HUDEP-2 (cell line): ENCODE measurements at regions not wholly inside any gene's neighbourhood (a gene's known extent, or its start where the extent isn't known, plus 50 kb on each side); places are given as distances from the start of the nearest gene placed in this dataset.

Experiments
- DNase-seq, 76 experiments: peaks; one replicate each; lab custom pipeline; 2025; ENCODE audit not compliant: unreplicated experiment in 76 of 76; lab: John Stamatoyannopoulos, UW

DNA sequence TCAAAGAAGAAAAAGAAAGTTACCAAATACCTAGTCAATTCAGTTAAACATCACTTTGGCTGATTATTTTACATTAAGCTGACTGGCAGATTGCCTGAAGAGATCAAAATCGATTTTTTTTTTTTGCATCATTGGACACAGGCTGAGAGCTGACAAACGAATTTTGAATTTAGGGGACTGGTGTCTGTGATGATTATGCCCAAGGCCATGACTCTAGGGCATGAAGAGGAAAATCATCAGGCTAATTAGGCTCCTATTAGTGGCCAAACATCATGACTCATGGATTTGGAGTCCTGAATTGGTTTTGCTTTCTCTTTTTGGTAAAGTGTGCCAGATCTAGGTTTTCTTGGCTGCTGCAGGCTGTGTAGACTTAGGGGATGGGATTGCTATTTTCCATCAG, 829.3 kb upstream of the LCORL start:
- no peak for DNase-seq

DNA sequence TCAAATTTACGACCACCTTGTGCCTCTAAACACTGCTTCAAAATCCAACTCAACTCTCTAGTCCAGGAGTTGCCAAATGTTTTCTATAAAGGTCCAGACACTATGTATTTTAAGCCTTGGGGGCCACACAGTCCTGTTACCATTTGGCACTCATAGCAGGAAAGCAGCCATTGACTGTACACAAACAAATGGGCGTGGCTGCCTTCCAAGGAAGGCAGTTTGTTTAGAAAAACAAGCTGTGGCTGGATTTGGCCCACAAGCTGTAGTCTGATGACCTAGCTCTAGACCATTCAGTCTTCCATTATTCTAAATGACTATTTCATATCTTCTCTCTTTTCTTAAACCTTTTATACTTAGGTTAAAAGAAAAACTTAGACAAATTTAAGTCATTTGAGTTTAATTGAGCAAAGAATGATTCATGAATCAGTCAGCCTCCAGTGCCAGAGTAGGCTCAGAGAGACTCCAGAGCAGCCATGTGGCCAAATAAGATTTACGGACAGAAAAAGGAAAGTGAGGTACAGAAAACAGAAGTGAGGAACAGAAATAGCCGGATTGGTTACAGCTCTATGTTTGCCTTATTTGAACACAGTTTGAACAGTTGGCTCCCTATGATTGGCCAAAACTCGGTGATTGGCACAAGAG, 825.8 kb upstream of the LCORL start:
- no peak for DNase-seq

DNA sequence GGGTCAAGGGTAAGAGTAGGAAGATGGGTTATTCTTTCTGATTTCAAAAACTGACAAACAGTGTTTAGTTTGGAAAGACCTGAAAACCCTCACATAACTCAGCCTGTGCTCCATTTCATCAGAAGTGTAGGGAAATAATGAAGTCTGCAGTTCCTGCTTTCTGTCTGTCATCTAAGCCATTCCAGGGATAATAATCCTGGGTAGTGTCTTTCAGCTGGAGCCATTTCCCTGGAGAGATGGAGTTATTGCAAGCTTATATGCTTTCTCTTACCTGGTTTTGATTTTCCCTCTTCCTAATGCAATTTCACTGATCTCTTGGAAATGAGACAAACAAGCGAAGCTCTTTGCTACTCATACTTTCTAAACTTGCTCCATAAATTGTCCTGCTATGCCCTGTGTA, 824.8 kb upstream of the LCORL start:
- DNase-seq: no peak

DNA sequence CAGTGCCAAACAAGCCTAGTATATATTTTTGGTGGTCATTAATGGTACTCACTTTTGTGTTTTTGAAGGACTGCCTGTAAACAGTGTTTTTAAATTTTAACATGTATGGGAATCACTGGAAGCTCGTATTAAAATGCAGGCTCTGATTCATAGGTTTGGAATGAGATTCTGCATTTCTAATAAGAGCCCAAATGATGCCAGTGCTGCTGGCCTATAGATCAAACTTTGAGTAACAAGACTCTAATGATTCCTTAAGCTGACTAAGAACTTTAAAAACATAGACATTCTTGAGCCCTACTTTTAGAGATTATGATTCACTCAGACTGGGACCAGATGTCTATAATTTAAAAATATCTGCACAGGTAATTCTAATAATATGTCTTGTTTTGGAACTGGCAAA, 823.2 kb upstream of the LCORL start:
- DNase-seq: no peak

DNA sequence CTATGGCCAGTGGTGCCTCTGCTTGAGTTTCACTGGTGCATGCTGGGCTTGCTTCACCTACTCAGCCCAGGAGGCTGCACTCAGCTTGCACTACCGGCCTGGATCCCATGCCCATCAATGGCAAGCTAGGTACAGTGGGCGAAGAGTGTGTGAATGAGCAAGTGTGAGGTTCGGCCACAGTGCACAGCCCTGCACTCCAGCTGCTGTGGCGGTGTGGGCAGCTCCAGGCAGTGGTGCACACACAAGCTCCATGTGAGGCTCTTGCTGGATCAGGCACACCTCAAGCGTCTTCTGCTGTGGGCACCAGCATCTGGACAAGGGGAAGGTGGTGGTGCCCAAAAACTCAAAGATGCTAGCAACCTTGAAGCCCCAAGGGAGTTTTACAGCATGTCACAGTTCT, 820.9 kb upstream of the LCORL start:
- DNase-seq: no peak

DNA sequence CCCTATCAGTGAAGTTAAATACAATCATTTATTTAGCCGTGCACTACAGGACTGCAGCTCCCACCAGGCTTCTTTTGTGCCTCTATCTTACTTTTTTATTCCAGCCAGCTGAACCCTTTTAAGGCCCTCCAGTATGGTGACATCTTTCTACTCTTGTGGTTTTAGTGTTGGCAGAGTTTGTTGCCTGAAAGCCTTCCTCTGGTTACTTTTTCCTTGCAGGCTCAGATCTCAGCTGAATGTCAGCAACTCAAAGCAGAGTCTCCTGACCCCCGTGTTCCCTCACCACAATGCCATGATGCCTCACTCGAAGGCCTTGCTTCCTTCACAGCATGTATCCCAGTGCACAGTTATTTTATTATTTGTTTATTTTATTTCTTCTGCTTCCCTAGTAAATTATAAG, 818.9 kb upstream of the LCORL start:
- DNase-seq: no peak

DNA sequence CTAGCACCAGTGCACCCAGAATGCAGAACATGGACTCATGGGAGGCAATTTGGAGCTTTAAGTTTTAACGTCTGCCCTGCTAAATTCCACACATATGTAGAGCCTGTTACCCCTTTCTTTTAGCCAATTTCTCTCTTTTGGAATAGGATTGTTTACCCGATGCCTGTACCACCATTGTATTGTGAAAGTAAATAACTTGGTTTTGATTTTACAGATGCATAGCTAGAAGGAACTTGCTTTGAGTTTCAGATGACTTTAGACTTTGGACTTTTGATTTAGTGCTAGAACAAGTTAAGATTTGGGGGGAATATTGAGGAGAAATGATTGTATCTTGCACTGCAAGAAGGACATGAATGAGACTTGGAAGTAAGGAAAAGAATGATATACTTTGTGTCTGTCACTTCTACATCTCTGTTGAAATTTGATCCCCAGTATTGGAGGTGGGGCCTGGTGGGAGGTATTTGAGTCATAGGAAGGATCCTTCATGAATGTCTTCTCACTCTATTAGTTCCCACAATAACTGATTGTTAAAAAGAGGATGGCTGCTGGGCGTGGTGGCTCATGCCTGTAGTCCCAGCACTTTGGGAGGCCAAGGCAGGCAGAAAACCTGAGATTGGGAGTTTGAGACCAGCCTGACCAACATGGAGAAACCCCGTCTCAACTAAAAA, 794.8 kb upstream of the LCORL start:
- DNase-seq: no peak

DNA sequence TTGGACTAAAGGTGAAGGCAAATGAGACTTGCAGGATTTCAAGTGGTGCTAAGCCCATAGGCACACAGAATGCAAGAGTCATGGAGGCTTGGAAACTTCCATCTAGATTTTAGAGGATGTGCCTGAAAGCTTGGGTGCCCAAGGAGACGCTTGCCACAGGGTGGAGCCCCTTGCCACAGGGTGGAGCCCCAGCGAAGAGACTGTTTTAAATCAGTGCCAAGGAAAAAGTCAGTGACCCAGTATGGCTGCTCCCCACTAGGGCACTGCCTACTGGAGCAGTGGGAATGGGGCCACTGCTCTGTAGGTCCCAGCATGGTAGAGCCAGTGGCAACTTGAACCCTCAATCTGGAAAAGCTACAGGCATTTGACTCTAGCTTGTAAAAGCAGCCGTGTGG, 794.2 kb upstream of the LCORL start:
- DNase-seq: no peak

DNA sequence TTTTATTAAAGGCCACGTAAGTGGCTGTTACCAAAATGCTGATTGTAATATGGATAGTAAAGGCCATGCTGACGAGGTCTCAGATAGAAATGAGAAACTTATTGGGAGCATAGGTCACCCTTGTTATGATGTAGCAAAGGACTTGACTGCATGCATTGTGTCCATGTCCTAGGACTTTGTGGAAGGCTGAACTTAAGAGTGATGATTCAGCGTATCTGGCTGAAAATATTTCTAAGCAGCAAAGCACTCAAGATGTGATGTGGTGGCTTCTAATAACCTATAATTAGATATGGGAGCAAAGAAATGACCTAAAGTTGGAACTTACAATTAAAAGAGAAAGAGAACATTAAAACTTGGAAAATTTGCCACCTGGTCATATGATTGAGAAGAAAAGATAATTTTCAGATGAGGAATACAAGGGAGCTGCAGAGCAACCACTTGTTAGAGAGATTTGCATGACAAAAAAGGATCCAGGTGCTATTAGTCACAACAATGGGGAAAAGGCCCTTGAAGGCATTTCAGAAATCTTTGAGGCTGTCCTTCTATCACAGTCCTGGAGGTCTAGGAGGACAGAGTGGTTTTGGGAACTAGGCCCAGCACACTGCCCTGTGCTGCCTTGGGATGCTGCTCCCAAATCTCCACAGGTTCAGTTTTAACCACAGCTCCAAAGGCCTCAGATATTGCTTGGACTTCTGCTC, 793.7 kb upstream of the LCORL start:
- no peak for DNase-seq

DNA sequence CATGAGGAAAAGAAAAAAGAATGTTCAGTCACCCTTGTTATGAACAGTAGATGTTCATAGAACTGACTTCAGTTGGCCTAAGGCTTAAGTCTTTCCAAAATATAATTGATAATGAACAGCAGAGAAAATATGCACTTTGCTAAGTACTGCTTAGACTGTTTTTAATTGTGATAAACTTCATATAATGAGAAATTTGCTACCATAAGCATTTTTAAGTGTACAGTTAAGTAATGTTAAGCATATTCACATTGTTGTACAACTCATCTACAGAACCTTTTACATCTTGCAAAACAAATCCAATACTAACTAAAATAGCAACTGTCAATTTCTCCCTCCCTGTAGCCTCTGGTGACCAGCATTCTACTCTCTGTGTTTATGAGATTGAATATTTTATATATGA, 792.2 kb upstream of the LCORL start:
- no peak for DNase-seq

DNA sequence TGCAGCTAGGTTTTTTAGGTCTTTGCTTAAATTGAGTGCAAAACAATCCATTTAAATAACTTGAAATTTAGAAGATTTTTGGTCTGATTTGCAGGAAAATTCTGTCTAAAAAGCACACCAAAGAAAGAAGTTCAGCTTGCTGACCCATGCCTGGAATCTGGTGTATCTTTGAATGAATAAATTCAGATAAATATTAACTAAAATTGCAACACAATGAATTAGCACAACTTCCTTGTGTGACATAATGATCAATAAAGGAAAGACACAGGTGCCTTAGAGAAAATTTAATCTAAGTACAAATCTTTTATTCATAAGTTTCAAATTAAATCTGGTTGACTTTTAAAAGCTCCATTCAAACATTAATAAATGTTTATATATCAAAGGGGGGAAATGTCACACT, 791.5 kb upstream of the LCORL start:
- DNase-seq: no peak

DNA sequence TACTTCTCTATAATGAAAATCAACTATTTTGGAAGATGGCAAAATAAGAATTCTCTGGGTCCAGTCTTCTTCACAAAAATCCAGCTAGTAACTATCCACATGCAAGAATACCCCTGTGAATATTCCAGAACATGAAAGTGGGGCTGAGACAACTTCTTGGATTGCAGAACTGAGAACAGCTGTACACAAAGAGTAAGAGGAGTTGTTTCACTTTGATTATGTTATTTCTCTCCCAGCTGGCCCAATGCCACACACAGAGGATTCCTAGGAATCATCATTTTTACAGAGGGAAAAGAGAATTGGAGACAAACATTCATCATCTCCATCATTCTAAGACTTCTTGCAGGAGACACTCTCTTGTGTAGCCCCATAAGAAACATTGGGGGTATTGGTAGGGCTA, 782.2 kb upstream of the LCORL start:
- no peak for DNase-seq

DNA sequence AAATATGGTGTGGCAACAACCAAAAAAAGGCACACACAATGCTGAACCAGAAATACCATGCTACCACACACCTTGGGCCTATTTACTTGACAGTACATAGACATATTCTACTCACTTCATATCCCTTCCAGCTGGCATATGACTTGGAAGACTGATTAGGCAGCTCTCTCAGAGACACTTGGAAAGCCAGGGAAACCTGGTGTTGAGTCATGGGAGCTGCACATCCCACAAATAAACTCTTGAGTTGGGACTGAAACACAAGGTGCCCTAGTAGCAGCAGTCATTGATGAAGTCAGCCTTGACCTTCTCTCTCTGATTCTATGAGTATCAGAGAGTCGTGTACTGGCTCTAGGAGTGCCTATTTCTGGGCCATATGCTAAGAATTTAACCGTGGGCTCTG, 776.6 kb upstream of the LCORL start:
- no peak for DNase-seq

DNA sequence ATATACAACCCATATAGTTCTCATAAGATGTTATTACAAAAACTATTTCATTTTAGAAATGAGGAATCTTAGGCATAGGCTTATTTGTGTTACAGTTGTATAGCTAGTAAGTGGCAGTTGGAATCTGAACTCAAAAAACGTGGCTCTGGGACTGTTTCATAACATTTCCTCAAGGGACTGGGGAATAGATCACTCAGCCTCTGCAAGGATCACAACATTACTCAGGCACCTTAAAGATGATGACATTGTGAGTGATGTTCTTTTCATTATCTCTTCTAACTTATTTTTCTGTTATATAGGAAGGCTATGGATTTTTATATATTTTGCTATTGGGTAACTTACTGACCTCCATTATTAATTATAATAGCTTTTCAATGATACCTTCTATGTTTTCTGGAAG, 774.2 kb upstream of the LCORL start:
- no peak for DNase-seq

DNA sequence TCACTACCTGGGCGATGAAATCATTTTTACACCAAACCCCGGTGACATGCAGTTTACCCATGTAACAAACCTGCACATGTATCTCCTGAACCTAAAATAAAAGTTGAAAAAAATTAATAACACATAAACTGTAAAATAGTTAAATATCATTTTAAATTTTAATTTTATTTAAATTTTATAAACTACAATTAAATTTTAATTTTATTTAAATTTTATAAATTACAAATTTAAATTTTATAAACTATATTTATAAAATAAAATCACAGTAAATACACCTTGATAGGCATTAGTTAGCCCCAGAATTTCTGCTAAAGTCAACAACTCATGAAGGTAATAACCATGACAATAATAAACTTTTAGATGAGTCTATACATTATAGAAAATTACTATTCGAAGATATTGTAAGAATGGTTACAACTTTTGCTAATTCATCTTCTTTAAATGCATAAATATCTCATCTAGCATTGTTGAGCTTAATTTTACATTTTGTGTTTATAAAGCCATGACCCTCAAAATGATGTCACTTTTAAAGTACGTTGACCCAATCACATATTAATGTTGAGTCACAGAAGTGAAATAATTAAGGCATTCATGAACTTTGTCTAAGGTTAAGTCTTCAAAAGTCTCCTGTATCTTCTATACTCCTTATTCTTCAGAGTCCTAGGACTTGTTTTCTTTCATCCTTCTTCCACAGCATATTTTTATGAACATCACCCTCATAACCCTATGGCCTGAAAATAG, 755.8 kb upstream of the LCORL start:
- DNase-seq: no peak

DNA sequence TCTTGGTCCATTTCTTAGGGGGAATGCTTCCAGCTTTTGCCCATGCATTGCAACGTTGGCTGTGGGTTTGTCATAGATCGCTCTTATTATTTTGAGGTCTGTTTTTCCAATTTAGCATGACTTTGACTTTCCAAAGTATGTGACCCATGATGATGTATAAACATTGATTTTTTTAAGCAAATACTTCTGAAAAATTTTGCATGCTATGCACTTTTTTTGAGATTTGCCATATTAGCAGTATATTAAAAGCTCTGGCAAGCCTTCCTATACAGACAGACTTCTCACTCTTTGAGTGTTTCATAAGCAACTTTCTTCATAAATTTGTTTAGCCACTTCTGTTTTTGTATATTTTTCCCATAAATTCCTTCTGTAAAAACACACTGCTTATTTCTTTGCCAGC, 746.4 kb upstream of the LCORL start:
- no peak for DNase-seq

DNA sequence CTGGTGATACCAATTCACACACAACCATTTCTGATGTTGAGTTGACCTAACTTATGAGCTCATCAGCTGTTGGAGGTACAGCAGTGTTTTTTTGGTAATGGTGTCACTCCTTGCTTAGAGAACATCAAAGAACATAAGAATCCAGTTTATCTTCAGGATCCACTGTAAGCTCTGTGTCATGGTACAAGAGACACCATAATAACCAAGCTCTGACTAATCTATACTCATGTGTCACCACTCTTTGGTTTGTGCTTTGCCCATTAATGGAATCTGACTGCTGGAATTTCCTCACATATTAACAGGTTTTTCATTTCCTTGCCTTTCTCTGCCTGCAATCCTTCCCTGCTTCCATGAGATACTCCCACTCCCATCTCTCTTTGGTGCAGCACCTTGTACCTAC, 735.1 kb upstream of the LCORL start:
- DNase-seq: no peak

DNA sequence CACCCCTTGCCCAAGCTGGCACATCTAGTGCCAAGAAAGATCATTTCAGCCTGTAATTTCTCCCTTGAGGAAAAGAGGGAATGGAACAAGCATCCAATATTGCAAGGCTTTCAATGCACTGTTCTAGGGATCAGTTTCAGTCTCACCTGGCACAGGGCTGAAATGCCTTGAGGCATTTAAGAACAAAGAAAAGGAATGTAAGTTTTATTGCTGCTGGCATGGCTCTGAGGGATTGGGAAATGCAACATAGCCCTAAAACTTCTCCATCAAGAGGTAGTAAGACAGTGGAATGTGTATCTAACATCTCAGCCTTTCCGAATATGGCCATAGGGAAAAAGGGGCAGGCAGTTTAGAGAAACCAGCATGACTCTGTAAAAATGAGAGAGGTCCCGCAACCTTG, 732.6 kb upstream of the LCORL start:
- DNase-seq: no peak

DNA sequence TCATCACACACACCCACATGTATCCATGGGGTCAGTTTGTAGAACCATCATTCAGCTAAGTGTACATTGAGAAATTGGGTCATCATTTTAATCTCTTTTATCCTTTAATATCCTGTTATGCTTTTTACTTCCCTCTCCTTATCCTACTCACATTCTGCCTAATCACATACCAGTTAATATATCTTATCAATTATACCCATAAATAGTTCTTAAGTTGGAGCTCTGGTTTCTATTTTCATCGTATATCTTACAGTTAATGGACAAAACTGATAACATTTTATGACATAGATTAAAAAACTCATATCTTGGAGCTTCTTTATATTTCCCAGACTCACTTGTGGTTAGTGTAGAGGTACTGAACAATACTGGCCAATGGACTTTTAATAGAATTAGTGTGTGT, 729.5 kb upstream of the LCORL start:
- no peak for DNase-seq

DNA sequence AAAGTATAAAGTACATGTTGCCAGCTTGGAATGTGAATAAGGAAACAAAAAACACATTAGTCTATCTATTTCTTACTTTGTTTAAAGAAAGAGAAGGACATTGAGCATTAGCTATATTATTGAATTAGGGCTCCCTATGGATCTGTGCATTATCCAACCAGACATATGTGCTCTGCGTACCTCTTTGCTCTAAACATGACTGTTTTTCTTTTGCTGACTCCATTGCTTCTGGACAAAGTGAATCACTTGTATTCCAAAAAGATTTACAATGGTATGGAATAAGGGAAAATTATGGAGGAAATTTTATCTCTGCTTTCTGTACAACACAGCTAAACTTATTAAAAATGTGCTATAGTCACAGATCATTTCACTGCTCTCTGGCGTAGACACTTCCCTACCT, 727.8 kb upstream of the LCORL start:
- no peak for DNase-seq

DNA sequence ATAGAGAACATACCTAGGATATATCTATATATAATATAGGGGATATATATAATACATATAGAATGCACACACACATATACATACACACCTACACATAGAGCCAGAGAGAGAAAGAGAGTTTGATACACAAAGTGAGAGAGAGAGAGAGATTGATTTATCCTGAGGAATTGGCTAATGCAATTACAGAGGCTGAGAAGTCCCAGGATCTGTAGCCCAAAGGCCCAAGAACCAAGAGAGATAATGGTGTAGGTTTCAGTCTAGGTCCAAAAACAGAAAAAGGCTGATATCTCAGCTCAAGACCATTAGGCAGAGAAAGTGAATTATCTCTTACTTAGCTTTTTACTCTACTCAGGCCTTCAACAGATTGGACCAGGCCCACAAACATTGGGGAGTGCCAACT, 715.0 kb upstream of the LCORL start:
- no peak for DNase-seq
